DOHH2 (cell line): ENCODE measurements at regions not wholly inside any gene's neighbourhood (a gene's known extent, or its start where the extent isn't known, plus 50 kb on each side); places are given as distances from the start of the nearest gene placed in this dataset.

Experiments used
- H3F3A ChIP-seq: fragments of 200-600 bp; sonication (generic), shearing (Covaris generic); 2 replicates; pipeline ENCODE4 v1.6.0; 2016; ENCODE audit warnings: antibody characterized with exemption, mild to moderate bottlenecking; ENCODE audit not compliant: control insufficient read depth, insufficient read depth
- H3K27ac ChIP-seq: fragments of 200-600 bp; sonication (generic); 2 replicates; pipeline ENCODE4 v1.5.1; 2014; ENCODE audit warnings: low read depth, mild to moderate bottlenecking, low read length, moderate library complexity
- H3K27me3 ChIP-seq: fragments of 200-600 bp; sonication (generic); 2 replicates; pipeline ENCODE4 v1.6.1; 2014; ENCODE audit warnings: mild to moderate bottlenecking, low read length, mixed read lengths; ENCODE audit not compliant: control insufficient read depth
- H3K36me3 ChIP-seq: fragments of 200-600 bp; sonication (generic); 2 replicates; pipeline ENCODE4 v1.6.1; 2014; ENCODE audit warnings: mild to moderate bottlenecking, low read length, moderate library complexity, mixed read lengths; ENCODE audit not compliant: control insufficient read depth
- H3K4me1 ChIP-seq: fragments of 200-600 bp; sonication (generic); 2 replicates; pipeline ENCODE4 v1.6.1; 2014; ENCODE audit warnings: mild to moderate bottlenecking, low read length, mixed read lengths; ENCODE audit not compliant: control insufficient read depth
- H3K4me2 ChIP-seq: fragments of 200-600 bp; sonication (generic); 2 replicates; pipeline ENCODE4 v1.6.0; 2014; ENCODE audit warnings: mild to moderate bottlenecking, low read length, moderate library complexity
- H3K4me3 ChIP-seq: fragments of 200-600 bp; sonication (generic); 2 replicates; pipeline ENCODE4 v1.5.1; 2014; ENCODE audit warnings: mild to moderate bottlenecking, low read length, mixed read lengths
- H3K79me2 ChIP-seq: fragments of 200-600 bp; sonication (generic); 2 replicates; pipeline ENCODE4 v1.6.1; 2014; ENCODE audit warnings: mild to moderate bottlenecking, low read length, mixed read lengths; ENCODE audit not compliant: control insufficient read depth
- H3K9me2 ChIP-seq: fragments of 200-600 bp; sonication (generic); replicated peaks from 2 replicates; pipeline ENCODE4 v1.6.1; 2014; ENCODE audit warnings: mild to moderate bottlenecking, low read length, mixed read lengths; ENCODE audit not compliant: control insufficient read depth
- H3K9me3 ChIP-seq: fragments of 200-600 bp; sonication (generic); 2 replicates; pipeline ENCODE4 v1.6.1; 2014; ENCODE audit warnings: antibody characterized with exemption, low read length, mixed read lengths; ENCODE audit not compliant: control insufficient read depth, insufficient read depth
- H4K20me1 ChIP-seq: fragments of 200-600 bp; sonication (generic); 2 replicates; pipeline ENCODE4 v1.6.0; 2014; ENCODE audit warnings: low read depth, mild to moderate bottlenecking, antibody characterized with exemption, low read length, moderate library complexity; ENCODE audit not compliant: control insufficient read depth, insufficient read depth
- EZH2phosphoT487 ChIP-seq: fragments of 200-600 bp; sonication (generic); IDR thresholded peaks from 2 replicates; pipeline ENCODE4 v1.6.1; 2017; ENCODE audit warnings: borderline replicate concordance, mild to moderate bottlenecking, antibody characterized with exemption, low read length, moderate library complexity, mixed read lengths
- TF ChIP-seq, protein P1 (sequence below): fragments of 200-600 bp; sonication (generic); IDR thresholded peaks from one replicate; pipeline ENCODE4 v1.5.1; 2014; ENCODE audit warnings: antibody characterized with exemption, mild to moderate bottlenecking, low read depth, low read length; ENCODE audit not compliant: poor library complexity, severe bottlenecking

DNA sequence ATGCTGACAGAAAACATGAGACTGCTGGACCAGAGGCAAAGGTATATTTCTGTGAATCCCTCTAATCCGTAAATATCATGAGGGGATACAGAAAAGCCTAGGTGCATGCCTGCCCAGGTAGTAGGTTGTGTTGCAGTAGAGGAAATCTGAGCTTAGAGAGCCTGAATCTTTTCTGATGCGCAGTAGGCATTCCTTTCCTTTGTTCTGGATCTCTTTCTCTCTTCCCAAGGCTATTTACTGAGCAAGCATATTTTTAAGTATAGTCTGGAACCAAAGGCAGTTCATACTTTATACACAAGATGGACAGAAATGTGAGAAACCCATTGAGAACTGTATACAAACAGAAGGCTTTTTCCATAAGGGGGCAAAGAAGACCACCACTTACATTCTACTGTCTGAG is 359.3 kb downstream of the TMEM161B start:
- no peaks in the 10 kb centered on the region for H3K9me2 ChIP-seq
- no peaks in the 10 kb centered on the region for H3K79me2 ChIP-seq
- H3K4me1 ChIP-seq, result peaks cover 10% of the 10 kb centered on the region
- peaks cover 3% of the 10 kb centered on the region; the same call in 1 of the 2 replicates for H3K9me3 ChIP-seq
- no peak for TF ChIP-seq EZH2phosphoT487
- TF ChIP-seq, protein P1, sequence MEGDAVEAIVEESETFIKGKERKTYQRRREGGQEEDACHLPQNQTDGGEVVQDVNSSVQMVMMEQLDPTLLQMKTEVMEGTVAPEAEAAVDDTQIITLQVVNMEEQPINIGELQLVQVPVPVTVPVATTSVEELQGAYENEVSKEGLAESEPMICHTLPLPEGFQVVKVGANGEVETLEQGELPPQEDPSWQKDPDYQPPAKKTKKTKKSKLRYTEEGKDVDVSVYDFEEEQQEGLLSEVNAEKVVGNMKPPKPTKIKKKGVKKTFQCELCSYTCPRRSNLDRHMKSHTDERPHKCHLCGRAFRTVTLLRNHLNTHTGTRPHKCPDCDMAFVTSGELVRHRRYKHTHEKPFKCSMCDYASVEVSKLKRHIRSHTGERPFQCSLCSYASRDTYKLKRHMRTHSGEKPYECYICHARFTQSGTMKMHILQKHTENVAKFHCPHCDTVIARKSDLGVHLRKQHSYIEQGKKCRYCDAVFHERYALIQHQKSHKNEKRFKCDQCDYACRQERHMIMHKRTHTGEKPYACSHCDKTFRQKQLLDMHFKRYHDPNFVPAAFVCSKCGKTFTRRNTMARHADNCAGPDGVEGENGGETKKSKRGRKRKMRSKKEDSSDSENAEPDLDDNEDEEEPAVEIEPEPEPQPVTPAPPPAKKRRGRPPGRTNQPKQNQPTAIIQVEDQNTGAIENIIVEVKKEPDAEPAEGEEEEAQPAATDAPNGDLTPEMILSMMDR, result no peak
- no peak overlapping the region for H3K27ac ChIP-seq
- no peaks in the 10 kb centered on the region for H3K27me3 ChIP-seq
- no peaks in the 10 kb centered on the region for H3F3A ChIP-seq
- H3K4me3 ChIP-seq, result no peak overlapping the region
- H3K4me2 ChIP-seq, result no peak overlapping the region
- H4K20me1 ChIP-seq, result no peaks in the 10 kb centered on the region
- H3K36me3 ChIP-seq, result no peaks in the 10 kb centered on the region

DNA sequence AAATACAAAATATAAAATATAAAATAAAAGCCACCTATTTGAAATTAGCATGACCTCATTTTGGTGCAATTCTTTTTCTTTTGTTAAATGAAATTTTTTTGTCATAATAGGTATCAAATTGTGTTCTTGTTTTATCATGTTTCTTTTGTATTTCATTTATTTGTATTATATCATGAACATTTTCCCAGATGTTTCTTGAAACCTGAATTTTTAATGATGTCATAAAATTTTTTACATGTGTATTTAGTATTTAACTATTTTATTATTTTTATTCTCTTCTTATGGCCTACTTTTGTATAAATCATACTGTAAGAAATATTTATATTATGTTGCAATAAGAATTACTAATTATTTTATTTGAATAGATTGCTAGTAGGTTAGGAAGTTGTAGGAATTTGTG is 361.7 kb downstream of the TMEM161B start:
- H3K79me2 ChIP-seq, result no peaks in the 10 kb centered on the region
- no peak overlapping the region for H3K4me3 ChIP-seq
- no peaks in the 10 kb centered on the region for H3K9me2 ChIP-seq
- H3K4me2 ChIP-seq, result no peak overlapping the region
- H3K27ac ChIP-seq, result no peak overlapping the region
- no peaks in the 10 kb centered on the region for H4K20me1 ChIP-seq
- no peak for TF ChIP-seq EZH2phosphoT487
- TF ChIP-seq, protein P1, result no peak
- H3F3A ChIP-seq, result no peaks in the 10 kb centered on the region
- no peaks in the 10 kb centered on the region for H3K9me3 ChIP-seq
- no peaks in the 10 kb centered on the region for H3K27me3 ChIP-seq
- no peaks in the 10 kb centered on the region for H3K36me3 ChIP-seq
- peaks cover 11% of the 10 kb centered on the region for H3K4me1 ChIP-seq

DNA sequence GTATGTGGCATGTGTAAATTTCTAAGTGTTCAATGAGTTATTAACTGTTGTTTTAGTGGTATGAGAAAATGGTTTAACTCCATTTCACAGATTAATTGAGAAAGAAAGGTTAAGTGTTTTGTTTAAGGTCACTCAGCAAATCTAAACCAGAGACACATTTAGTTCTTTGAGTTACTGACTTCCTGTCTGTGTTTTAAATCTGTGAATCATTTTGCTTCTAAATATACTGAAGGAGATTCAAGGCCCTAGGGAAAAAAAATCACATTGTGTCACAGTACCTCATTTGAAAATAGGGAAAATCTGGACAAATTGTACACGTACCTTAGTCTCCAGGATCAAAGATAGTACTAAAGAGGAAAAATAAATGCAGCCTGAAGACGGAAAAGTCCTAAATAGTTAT is 368.2 kb downstream of the TMEM161B start:
- Histone ChIP-seq H3K36me3 (no peaks in the 10 kb centered on the region), H3K4me3 (peak overlapping the region; percentile 45), H3K27me3 (no peaks in the 10 kb centered on the region), H3K9me2 (no peaks in the 10 kb centered on the region), H4K20me1 (no peaks in the 10 kb centered on the region), H3K4me2 (peak overlapping the region; percentile 56), H3K9me3 (no peaks in the 10 kb centered on the region), H3K27ac (peak overlapping the region; percentile 74), H3K79me2 (no peaks in the 10 kb centered on the region), H3K4me1 (peaks cover 47% of the 10 kb centered on the region), H3F3A (no peaks in the 10 kb centered on the region; the same call in 1 of the 2 replicates)
- no peak for TF ChIP-seq EZH2phosphoT487
- TF ChIP-seq, protein P1, result no peak

DNA sequence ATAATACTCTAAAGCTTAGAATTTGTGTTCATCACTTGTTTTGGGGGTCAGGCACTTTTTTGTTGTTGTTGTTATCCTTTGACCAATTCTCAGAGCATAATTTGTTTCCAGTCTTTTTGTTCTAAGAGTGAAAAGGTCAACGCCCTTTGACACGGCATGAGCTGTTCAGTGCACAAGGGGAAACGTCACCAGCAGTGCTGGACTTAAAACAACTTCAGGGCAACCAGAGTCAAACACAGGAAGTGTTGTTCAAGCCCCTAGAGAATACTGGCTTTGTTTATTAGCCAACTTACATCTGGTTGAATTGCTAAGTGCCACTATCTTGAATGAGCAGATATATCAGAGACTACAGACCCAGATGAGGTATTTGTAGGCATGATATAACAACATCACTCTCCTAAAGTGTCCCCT is 368.9 kb downstream of the TMEM161B start:
- Histone ChIP-seq H3K27me3 (no peaks in the 10 kb centered on the region), H3F3A (no peaks in the 10 kb centered on the region; the same call in 1 of the 2 replicates), H3K79me2 (no peaks in the 10 kb centered on the region), H3K4me2 (peak overlapping the region; percentile 56), H3K4me3 (peak overlapping the region; percentile 45), H3K4me1 (peaks cover 41% of the 10 kb centered on the region), H3K36me3 (no peaks in the 10 kb centered on the region), H3K9me2 (no peaks in the 10 kb centered on the region), H4K20me1 (no peaks in the 10 kb centered on the region), H3K27ac (peak overlapping the region; percentile 74), H3K9me3 (no peaks in the 10 kb centered on the region)
- TF ChIP-seq EZH2phosphoT487, result no peak
- TF ChIP-seq, protein P1, result no peak
